GM12875 (cell line): ENCODE measurements at regions not wholly inside any gene's neighbourhood (a gene's known extent, or its start where the extent isn't known, plus 50 kb on each side); places are given as distances from the start of the nearest gene placed in this dataset.

Experiments used
- H3K4me3 ChIP-seq: one replicate; pipeline ENCODE4 v1.5.1; 2011; ENCODE audit warnings: low read depth, low read length, control low read depth
- CTCF ChIP-seq: IDR thresholded peaks from 2 replicates; pipeline ENCODE4 v1.5.1; 2011; ENCODE audit warnings: low read depth, mild to moderate bottlenecking, control low read depth, inconsistent platforms, low read length, moderate library complexity, borderline replicate concordance; ENCODE audit not compliant: insufficient read depth

- H3K4me3 ChIP-seq, result no peak overlapping the region
- TF ChIP-seq CTCF, result no peak
These were observed 224.0 kb upstream of the CST7 start for GRCh38 chr20:24724982-24725533.

DNA sequence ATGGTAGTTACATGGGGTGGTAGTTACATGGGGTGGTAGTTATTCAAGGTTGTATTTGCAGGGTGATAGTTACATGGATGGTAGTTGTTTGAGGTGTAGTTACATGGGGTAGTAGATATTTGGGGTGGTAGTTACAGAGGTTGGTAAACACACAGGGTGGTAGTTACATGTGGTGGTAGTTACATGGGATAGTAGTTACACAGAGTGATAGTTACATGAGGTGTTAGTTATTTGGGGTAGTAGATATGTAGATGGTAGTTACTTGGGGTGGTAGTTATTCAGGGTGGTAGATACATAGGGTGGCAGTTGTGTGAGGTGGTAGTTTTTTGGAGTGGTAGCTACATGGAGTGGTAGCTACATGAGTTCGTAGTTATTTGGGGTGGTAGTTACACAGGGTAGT lies 221.3 kb upstream of the CST7 start:
- no peak overlapping the region for H3K4me3 ChIP-seq
- no peak for TF ChIP-seq CTCF

DNA sequence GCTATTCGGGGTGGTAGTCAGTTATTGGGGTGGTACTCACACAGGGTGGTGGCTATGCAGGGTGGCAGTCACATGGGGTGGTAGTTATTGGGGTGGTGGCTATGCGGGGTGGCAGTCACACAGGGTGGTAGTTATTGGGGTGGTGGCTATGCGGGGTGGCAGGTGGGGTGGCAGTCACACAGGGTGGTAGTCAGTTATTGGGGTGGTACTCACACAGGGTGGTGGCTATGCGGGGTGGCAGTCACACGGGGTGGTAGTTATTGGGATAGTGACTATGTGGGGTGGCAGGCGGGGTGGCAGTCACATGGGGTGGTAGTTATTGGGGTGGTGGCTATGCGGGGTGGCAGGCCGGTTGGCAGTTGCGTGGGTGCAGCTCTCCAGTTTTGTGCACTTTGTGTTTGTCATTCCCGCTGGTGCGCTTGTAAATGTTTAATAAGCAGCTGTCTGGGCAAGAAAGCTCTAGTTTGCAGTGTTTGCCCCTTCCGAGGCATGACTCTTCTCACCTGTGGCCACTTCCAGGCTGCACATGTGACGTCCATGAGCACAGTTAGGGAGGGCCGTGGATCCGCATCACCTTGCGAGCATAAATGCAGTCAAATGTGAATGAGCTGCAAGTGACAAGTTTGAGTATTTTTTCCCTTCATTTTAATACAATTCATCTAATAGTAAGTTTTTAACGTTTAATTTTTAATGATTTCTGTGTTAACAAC lies 219.0 kb upstream of the CST7 start:
- H3K4me3 ChIP-seq, result no peak overlapping the region
- TF ChIP-seq CTCF, result no peak

GRCh38 chr20:24730750-24731149 lies 218.3 kb upstream of the CST7 start:
- no peak overlapping the region for H3K4me3 ChIP-seq
- TF ChIP-seq CTCF, result no peak

GRCh38 chr20:24731312-24731711 lies 217.8 kb upstream of the CST7 start:
- H3K4me3 ChIP-seq, result no peak overlapping the region
- TF ChIP-seq CTCF, result no peak

DNA sequence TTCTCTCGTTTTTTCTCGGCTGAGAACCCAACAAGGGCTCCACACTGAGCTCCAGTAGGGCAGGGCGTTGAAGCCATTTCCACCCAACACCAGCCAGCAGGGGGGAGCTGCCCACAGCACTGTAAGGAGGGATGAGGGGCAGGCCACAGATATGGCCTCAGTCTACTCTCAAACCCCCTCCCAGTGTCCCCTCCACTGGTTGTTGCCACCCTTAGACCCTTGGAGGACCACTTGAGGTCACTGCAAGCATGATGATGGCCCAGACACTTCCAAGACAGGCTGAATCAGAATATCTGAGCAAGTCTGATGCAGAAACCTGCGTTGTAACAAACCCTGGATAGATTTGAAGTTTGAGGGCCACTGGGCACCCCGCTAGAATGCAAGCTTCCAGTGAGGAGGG lies 217.0 kb upstream of the CST7 start:
- H3K4me3 ChIP-seq, result no peak overlapping the region
- TF ChIP-seq CTCF, result no peak

GRCh38 chr20:24732599-24732998 lies 216.5 kb upstream of the CST7 start:
- H3K4me3 ChIP-seq, result no peak overlapping the region
- no peak for TF ChIP-seq CTCF
